Body of pancreas (tissue), 4 donors: ENCODE measurements at regions not wholly inside any gene's neighbourhood (a gene's known extent, or its start where the extent isn't known, plus 50 kb on each side); places are given as distances from the start of the nearest gene placed in this dataset.

Experiments used
- CTCF ChIP-seq, 7 experiments: fragments of 450-650 bp in 4 of 7; fragments of 200-600 bp in 3 of 7; sonication (generic) in 3 of 7; IDR thresholded peaks; one replicate each; pipeline ENCODE4 v1.5.1; 2016 to 2019; ENCODE audit warnings: antibody characterized with exemption in 7 of 7
- POLR2A ChIP-seq, 3 donors: fragments of 450-650 bp; IDR thresholded peaks; one replicate each; pipeline ENCODE4 v1.6.1; 2016; ENCODE audit warnings: antibody characterized with exemption in 3 of 3, mild to moderate bottlenecking in 2 of 3

GRCh38 chr2:41445865-41446264 lies 602.0 kb upstream of the PKDCC start:
- no peak for TF ChIP-seq CTCF (IDR thresholded peaks at IDR 0.05)
- TF ChIP-seq POLR2A (IDR thresholded peaks at IDR 0.05), result no peak
